WTC11 (cell line): ENCODE measurements at regions not wholly inside any gene's neighbourhood (a gene's known extent, or its start where the extent isn't known, plus 50 kb on each side); places are given as distances from the start of the nearest gene placed in this dataset.

Experiments
- ELF4 ChIP-seq: sonication (generic); formaldehyde crosslinking; IDR thresholded peaks from 2 replicates; pipeline ENCODE4 v1.8.1; 2022; ENCODE audit warnings: low read depth, mild to moderate bottlenecking, moderate library complexity, missing genetic modification reagents
- FOXK1 ChIP-seq: sonication (generic); formaldehyde crosslinking; IDR thresholded peaks from 2 replicates; pipeline ENCODE4 v1.8.0; 2022; ENCODE audit warnings: mild to moderate bottlenecking, moderate library complexity, missing genetic modification reagents
- JUN ChIP-seq: sonication (generic); formaldehyde crosslinking; IDR thresholded peaks from 2 replicates; pipeline ENCODE4 v1.8.0; 2023; ENCODE audit warnings: mild to moderate bottlenecking, missing genetic modification reagents
- KAT7 ChIP-seq: sonication (generic); formaldehyde crosslinking; IDR thresholded peaks from 2 replicates; pipeline ENCODE4 v1.8.1; 2023; ENCODE audit warnings: missing genetic modification reagents, mild to moderate bottlenecking, borderline replicate concordance
- NR1H2 ChIP-seq: sonication (generic); formaldehyde crosslinking; IDR thresholded peaks from 2 replicates; pipeline ENCODE4 v1.9.0; 2021; ENCODE audit warnings: mild to moderate bottlenecking, moderate library complexity, missing genetic modification reagents
- NR3C1 ChIP-seq: sonication (generic); formaldehyde crosslinking; conservative IDR thresholded peaks from 2 replicates; pipeline ENCODE4 v1.8.1; 2023; ENCODE audit warnings: low read depth, mild to moderate bottlenecking, missing genetic modification reagents
- TEAD1 ChIP-seq: sonication (generic); formaldehyde crosslinking; IDR thresholded peaks from 2 replicates; pipeline ENCODE4 v1.8.0; 2022; ENCODE audit warnings: mild to moderate bottlenecking, missing genetic modification reagents
- TEAD4 ChIP-seq: sonication (generic); formaldehyde crosslinking; IDR thresholded peaks from 2 replicates; pipeline ENCODE4 v1.8.0; 2022; ENCODE audit warnings: mild to moderate bottlenecking, missing genetic modification reagents
- ZNF121 ChIP-seq: sonication (generic); formaldehyde crosslinking; IDR thresholded peaks from 2 replicates; pipeline ENCODE4 v1.8.0; 2023; ENCODE audit warnings: missing genetic modification reagents
- TF ChIP-seq, protein P1 (sequence below): fragments of 200-600 bp; IDR thresholded peaks from 2 replicates; pipeline ENCODE4 v1.8.0; 2022; ENCODE audit warnings: antibody characterized with exemption
- TF ChIP-seq, protein P2 (sequence below): sonication (generic); formaldehyde crosslinking; IDR thresholded peaks from 2 replicates; pipeline ENCODE4 v1.8.1; 2023; ENCODE audit warnings: mild to moderate bottlenecking, missing genetic modification reagents, moderate library complexity
- TF ChIP-seq, protein P3 (sequence below): sonication (generic); formaldehyde crosslinking; IDR thresholded peaks from 2 replicates; pipeline ENCODE4 v1.8.1; 2023; ENCODE audit warnings: mild to moderate bottlenecking, missing genetic modification reagents
- TF ChIP-seq, protein P4 (sequence below): fragments of 250-450 bp; sonication (Bioruptor Pico); conservative IDR thresholded peaks from 2 replicates; pipeline ENCODE4 v1.9.0; 2021; ENCODE audit warnings: mild to moderate bottlenecking
- TF ChIP-seq, protein P5 (sequence below): sonication (generic); formaldehyde crosslinking; IDR thresholded peaks from 2 replicates; pipeline ENCODE4 v1.8.1; 2022; ENCODE audit warnings: mild to moderate bottlenecking, moderate library complexity, missing genetic modification reagents

DNA sequence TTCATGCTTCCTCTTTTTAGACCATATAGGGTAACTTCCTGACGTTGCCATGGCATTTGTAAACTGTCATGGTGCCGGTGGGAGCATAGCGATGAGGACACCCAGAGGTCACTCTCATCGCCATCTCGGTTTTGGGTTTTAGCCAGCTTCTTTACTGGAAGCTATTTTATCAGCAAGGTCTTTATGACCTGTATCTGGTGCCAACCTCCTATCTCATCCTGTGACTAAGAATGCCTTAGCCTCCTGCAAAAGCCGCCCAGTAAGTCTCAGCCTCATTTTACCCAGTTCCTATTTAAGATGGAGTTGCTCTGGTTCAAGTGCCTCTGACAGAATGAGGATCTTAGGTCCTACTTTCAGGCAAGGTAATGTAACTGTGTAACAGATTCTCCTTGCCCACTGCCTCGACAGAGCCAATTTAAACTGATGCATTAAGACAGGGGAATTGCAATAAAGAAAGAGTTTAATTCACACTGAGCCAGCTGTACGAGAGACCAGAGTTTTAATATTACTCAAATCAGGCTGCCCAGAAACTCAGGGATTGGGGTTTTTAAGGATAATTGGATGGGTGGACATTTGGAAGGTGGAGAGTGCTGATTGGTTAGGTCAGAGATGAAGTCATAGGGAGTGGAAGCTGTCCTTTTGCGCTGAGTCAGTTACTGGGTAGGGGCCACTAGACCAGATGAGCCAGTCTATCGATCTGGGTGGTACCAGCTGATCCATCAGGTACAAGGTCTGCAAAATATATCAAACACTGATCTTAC lies 59.9 kb upstream of the ATF7IP2 start:
- TF ChIP-seq, protein P1, sequence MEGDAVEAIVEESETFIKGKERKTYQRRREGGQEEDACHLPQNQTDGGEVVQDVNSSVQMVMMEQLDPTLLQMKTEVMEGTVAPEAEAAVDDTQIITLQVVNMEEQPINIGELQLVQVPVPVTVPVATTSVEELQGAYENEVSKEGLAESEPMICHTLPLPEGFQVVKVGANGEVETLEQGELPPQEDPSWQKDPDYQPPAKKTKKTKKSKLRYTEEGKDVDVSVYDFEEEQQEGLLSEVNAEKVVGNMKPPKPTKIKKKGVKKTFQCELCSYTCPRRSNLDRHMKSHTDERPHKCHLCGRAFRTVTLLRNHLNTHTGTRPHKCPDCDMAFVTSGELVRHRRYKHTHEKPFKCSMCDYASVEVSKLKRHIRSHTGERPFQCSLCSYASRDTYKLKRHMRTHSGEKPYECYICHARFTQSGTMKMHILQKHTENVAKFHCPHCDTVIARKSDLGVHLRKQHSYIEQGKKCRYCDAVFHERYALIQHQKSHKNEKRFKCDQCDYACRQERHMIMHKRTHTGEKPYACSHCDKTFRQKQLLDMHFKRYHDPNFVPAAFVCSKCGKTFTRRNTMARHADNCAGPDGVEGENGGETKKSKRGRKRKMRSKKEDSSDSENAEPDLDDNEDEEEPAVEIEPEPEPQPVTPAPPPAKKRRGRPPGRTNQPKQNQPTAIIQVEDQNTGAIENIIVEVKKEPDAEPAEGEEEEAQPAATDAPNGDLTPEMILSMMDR, result no peak
- TF ChIP-seq TEAD1 (CRISPR knock-in tag) (no peak), KAT7 (CRISPR knock-in tag) (no peak), TEAD4 (CRISPR knock-in tag) (no peak), ZNF121 (no peak), JUN (CRISPR knock-in tag) (no peak), FOXK1 (CRISPR knock-in tag) (no peak), NR1H2 (CRISPR knock-in tag) (no peak), NR3C1 (no peak), ELF4 (no peak)
- TF ChIP-seq, protein P2, sequence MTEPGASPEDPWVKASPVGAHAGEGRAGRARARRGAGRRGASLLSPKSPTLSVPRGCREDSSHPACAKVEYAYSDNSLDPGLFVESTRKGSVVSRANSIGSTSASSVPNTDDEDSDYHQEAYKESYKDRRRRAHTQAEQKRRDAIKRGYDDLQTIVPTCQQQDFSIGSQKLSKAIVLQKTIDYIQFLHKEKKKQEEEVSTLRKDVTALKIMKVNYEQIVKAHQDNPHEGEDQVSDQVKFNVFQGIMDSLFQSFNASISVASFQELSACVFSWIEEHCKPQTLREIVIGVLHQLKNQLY (CRISPR knock-in tag), result no peak
- TF ChIP-seq, protein P3, sequence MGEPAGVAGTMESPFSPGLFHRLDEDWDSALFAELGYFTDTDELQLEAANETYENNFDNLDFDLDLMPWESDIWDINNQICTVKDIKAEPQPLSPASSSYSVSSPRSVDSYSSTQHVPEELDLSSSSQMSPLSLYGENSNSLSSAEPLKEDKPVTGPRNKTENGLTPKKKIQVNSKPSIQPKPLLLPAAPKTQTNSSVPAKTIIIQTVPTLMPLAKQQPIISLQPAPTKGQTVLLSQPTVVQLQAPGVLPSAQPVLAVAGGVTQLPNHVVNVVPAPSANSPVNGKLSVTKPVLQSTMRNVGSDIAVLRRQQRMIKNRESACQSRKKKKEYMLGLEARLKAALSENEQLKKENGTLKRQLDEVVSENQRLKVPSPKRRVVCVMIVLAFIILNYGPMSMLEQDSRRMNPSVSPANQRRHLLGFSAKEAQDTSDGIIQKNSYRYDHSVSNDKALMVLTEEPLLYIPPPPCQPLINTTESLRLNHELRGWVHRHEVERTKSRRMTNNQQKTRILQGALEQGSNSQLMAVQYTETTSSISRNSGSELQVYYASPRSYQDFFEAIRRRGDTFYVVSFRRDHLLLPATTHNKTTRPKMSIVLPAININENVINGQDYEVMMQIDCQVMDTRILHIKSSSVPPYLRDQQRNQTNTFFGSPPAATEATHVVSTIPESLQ (CRISPR knock-in tag), result no peak
- TF ChIP-seq, protein P4, sequence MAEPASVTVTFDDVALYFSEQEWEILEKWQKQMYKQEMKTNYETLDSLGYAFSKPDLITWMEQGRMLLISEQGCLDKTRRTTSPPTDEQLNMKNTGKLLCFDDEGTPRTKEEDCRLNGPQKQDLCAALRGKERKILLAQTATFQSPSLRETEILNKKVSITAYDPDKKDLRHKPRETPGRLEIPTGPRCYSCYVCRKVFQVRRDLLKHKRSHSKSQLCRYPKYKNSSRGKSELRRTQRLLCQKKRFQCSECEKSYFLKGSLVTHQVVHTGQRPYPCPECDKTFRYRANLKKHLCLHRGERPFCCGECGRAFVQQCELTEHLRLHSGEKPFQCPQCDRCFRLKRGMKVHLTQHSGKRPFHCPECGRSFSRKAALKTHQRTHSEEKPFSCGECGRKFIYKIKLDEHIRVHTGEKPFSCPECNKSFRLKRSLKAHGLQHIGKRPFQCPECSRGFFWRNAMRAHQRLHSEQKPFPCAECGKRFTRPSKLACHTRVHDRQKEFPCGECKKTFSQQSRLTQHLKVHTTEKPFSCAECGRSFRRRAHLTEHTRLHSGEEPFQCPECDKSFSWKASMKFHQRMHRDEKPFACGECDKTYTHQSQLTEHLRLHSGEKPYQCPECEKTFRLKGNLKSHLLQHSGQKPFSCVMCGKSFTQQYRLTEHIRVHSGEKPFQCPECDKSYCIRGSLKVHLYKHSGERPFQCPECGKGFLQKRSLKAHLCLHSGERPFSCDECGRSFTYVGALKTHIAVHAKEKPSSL, result no peak
- TF ChIP-seq, protein P5, sequence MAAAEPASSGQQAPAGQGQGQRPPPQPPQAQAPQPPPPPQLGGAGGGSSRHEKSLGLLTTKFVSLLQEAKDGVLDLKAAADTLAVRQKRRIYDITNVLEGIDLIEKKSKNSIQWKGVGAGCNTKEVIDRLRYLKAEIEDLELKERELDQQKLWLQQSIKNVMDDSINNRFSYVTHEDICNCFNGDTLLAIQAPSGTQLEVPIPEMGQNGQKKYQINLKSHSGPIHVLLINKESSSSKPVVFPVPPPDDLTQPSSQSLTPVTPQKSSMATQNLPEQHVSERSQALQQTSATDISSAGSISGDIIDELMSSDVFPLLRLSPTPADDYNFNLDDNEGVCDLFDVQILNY (CRISPR knock-in tag), result no peak
